ENCODE measurements at regions not wholly inside any gene's neighbourhood (a gene's known extent, or its start where the extent isn't known, plus 50 kb on each side); places are given as distances from the start of the nearest gene placed in this dataset.

GRCh38 chr10:91124016-91124415 lies 96.4 kb upstream of the PCGF5 start:
- no peak for TF ChIP-seq CTCF (IDR thresholded peaks at IDR 0.05)
- no peak for TF ChIP-seq POLR2AphosphoS5 (IDR thresholded peaks at IDR 0.05; ENCODE audit: low read depth, low read length)
